Fibroblast of skin of abdomen (primary cell): ENCODE measurements at regions not wholly inside any gene's neighbourhood (a gene's known extent, or its start where the extent isn't known, plus 50 kb on each side); places are given as distances from the start of the nearest gene placed in this dataset.
A peak's percentile ranks its signal among the peaks of the same experiment; 100 is the strongest.

Experiments used
- DNase-seq: peaks from one replicate; pipeline ENCODE4 v3.0.0-alpha.2; 2013

- DNase-seq = no peak
Observed at GRCh38 chr10:29924436-29924835, 134.9 kb downstream of the JCAD start.

- no peak for DNase-seq
Observed at GRCh38 chr10:29923416-29923965, 135.9 kb downstream of the JCAD start.

GRCh38 chr10:29922892-29923291 is 136.5 kb downstream of the JCAD start:
- DNase-seq = peak; percentile 44

GRCh38 chr10:29922226-29922625 is 137.2 kb downstream of the JCAD start:
- DNase-seq = no peak

- DNase-seq = no peak
Observed at GRCh38 chr10:29921071-29921446, 138.3 kb downstream of the JCAD start.

GRCh38 chr10:29920408-29921070 is 138.8 kb downstream of the JCAD start:
- DNase-seq = no peak

- no peak for DNase-seq
Observed at GRCh38 chr10:29918623-29919400, 140.6 kb downstream of the JCAD start.

GRCh38 chr10:29917311-29917710 is 142.1 kb downstream of the JCAD start:
- no peak for DNase-seq

GRCh38 chr10:29916669-29917068 is 142.7 kb downstream of the JCAD start:
- no peak for DNase-seq

GRCh38 chr10:29914986-29915785 is 144.2 kb downstream of the JCAD start:
- DNase-seq = no peak

- DNase-seq = no peak
Observed at GRCh38 chr10:29908962-29909361, 150.4 kb downstream of the JCAD start.

- DNase-seq = no peak
Observed at GRCh38 chr10:29900865-29901264, 158.5 kb downstream of the JCAD start.

GRCh38 chr10:29897999-29898716 is 161.2 kb downstream of the JCAD start:
- DNase-seq = no peak

GRCh38 chr10:29897430-29897829 is 162.0 kb downstream of the JCAD start:
- no peak for DNase-seq

GRCh38 chr10:29896053-29896452 is 163.3 kb downstream of the JCAD start:
- DNase-seq = peak; percentile 13

- peak; percentile 92 for DNase-seq
Observed at GRCh38 chr10:29895456-29895855, 163.9 kb downstream of the JCAD start.

- DNase-seq = no peak
Observed at GRCh38 chr10:29888321-29888720, 171.1 kb downstream of the JCAD start.

GRCh38 chr10:29886299-29886698 is 173.1 kb downstream of the JCAD start:
- DNase-seq = no peak

GRCh38 chr10:29883231-29883630 is 176.2 kb downstream of the JCAD start:
- DNase-seq = no peak

- no peak for DNase-seq
Observed at GRCh38 chr10:29882766-29883165, 176.6 kb downstream of the JCAD start.

- no peak for DNase-seq
Observed at GRCh38 chr10:29881811-29882210, 177.6 kb downstream of the JCAD start.

GRCh38 chr10:29881336-29881771 is 178.0 kb downstream of the JCAD start:
- no peak for DNase-seq
